ENCODE measurements at regions not wholly inside any gene's neighbourhood (a gene's known extent, or its start where the extent isn't known, plus 50 kb on each side); places are given as distances from the start of the nearest gene placed in this dataset.

DNA sequence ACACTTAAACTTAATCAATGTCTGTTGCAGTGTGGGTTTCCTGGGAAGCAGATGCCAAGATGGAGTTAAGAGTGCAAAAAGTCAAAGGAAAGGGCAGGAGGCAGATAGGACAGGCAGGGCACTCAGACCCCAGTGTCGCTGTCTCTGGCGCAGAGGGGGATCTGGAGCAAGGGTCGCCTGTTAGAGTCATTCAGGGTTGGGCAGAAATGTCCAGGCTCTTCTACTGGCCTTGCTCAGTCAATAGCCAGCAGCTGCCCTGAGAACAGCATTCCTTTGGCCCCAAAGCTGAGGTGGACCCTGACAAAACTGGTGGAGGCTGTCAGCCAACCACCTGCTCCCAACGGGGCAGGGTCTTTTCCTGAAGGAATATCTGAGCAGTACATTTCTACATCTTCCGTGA is 97.1 kb upstream of the SLC66A3 start:
- TF ChIP-seq, protein P1, sequence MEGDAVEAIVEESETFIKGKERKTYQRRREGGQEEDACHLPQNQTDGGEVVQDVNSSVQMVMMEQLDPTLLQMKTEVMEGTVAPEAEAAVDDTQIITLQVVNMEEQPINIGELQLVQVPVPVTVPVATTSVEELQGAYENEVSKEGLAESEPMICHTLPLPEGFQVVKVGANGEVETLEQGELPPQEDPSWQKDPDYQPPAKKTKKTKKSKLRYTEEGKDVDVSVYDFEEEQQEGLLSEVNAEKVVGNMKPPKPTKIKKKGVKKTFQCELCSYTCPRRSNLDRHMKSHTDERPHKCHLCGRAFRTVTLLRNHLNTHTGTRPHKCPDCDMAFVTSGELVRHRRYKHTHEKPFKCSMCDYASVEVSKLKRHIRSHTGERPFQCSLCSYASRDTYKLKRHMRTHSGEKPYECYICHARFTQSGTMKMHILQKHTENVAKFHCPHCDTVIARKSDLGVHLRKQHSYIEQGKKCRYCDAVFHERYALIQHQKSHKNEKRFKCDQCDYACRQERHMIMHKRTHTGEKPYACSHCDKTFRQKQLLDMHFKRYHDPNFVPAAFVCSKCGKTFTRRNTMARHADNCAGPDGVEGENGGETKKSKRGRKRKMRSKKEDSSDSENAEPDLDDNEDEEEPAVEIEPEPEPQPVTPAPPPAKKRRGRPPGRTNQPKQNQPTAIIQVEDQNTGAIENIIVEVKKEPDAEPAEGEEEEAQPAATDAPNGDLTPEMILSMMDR (IDR thresholded peaks at IDR 0.05): no peak
- no peak for TF ChIP-seq POLR2A (IDR thresholded peaks at IDR 0.05)

Measured in uterus (tissue), 2 donors.